COR-L47 (cell line): ENCODE measurements at regions not wholly inside any gene's neighbourhood (a gene's known extent, or its start where the extent isn't known, plus 50 kb on each side); places are given as distances from the start of the nearest gene placed in this dataset.

Source experiments
- DNase-seq: peaks from one replicate; lab custom pipeline; 2025; lab: John Stamatoyannopoulos, UW

GRCh38 chrX:43018031-43018430 lies 240.1 kb upstream of the PPP1R2C start:
- no peak for DNase-seq

GRCh38 chrX:43019021-43019420 lies 241.1 kb upstream of the PPP1R2C start:
- DNase-seq = no peak

GRCh38 chrX:43025806-43026315 lies 247.9 kb upstream of the PPP1R2C start:
- no peak for DNase-seq

- DNase-seq = no peak
Observed at GRCh38 chrX:43064096-43064495, 286.1 kb upstream of the PPP1R2C start.

- DNase-seq = no peak
Observed at GRCh38 chrX:43065978-43066377, 288.0 kb upstream of the PPP1R2C start.

GRCh38 chrX:43068639-43069038 lies 290.7 kb upstream of the PPP1R2C start:
- no peak for DNase-seq

GRCh38 chrX:43083016-43083415 lies 305.1 kb upstream of the PPP1R2C start:
- no peak for DNase-seq

- no peak for DNase-seq
Observed at GRCh38 chrX:43087830-43088229, 309.9 kb upstream of the PPP1R2C start.

- DNase-seq = no peak
Observed at GRCh38 chrX:43096830-43097229, 318.9 kb upstream of the PPP1R2C start.

- DNase-seq = no peak
Observed at GRCh38 chrX:43106009-43106408, 328.0 kb upstream of the PPP1R2C start.

GRCh38 chrX:43108828-43109227 lies 330.9 kb upstream of the PPP1R2C start:
- no peak for DNase-seq

- DNase-seq = no peak
Observed at GRCh38 chrX:43121637-43122036, 343.7 kb upstream of the PPP1R2C start.

- DNase-seq = no peak
Observed at GRCh38 chrX:43139645-43140044, 361.7 kb upstream of the PPP1R2C start.

- DNase-seq = no peak
Observed at GRCh38 chrX:43140582-43140981, 362.6 kb upstream of the PPP1R2C start.

- no peak for DNase-seq
Observed at GRCh38 chrX:43141885-43142284, 363.9 kb upstream of the PPP1R2C start.

- DNase-seq = no peak
Observed at GRCh38 chrX:43148305-43148704, 370.3 kb upstream of the PPP1R2C start.

GRCh38 chrX:43165343-43165920 lies 387.5 kb upstream of the PPP1R2C start:
- no peak for DNase-seq

GRCh38 chrX:43166874-43167273 lies 388.9 kb upstream of the PPP1R2C start:
- no peak for DNase-seq

- no peak for DNase-seq
Observed at GRCh38 chrX:43175434-43175833, 397.5 kb upstream of the PPP1R2C start.

- no peak for DNase-seq
Observed at GRCh38 chrX:43176686-43177085, 398.7 kb upstream of the PPP1R2C start.

GRCh38 chrX:43188296-43188695 lies 410.3 kb upstream of the PPP1R2C start:
- DNase-seq = no peak

- no peak for DNase-seq
Observed at GRCh38 chrX:43211570-43211969, 433.6 kb upstream of the PPP1R2C start.

GRCh38 chrX:43218198-43218597 lies 437.9 kb upstream of the MAOA start:
- no peak for DNase-seq

GRCh38 chrX:43224496-43224895 lies 431.6 kb upstream of the MAOA start:
- no peak for DNase-seq
